Trophoblast cell (in vitro differentiated cells and primary cell): ENCODE measurements at regions not wholly inside any gene's neighbourhood (a gene's known extent, or its start where the extent isn't known, plus 50 kb on each side); places are given as distances from the start of the nearest gene placed in this dataset.

Experiments used
- DNase-seq, 2 donors: peaks; one replicate each; pipeline ENCODE4 v3.0.0-alpha.2; 2016
- H2AFZ ChIP-seq: 2 replicates; pipeline ENCODE4 v1.6.1; 2013; ENCODE audit warnings: low read length, moderate library complexity, mild to moderate bottlenecking; ENCODE audit not compliant: insufficient read depth, poor library complexity
- H2AK5ac ChIP-seq: 2 replicates; pipeline ENCODE4 v1.6.1; 2013; ENCODE audit warnings: mild to moderate bottlenecking, low read length
- H2BK120ac ChIP-seq: 2 replicates; pipeline ENCODE4 v1.6.1; 2013; ENCODE audit warnings: low read length, mild to moderate bottlenecking, moderate library complexity; ENCODE audit not compliant: insufficient read depth, poor library complexity
- H2BK12ac ChIP-seq: 2 replicates; pipeline ENCODE4 v1.6.1; 2013; ENCODE audit warnings: mild to moderate bottlenecking, low read length, moderate library complexity
- H2BK5ac ChIP-seq: 2 replicates; pipeline ENCODE4 v1.6.1; 2013; ENCODE audit warnings: low read length, low read depth, moderate library complexity, mild to moderate bottlenecking; ENCODE audit not compliant: poor library complexity
- H3K14ac ChIP-seq: 2 replicates; pipeline ENCODE4 v1.6.1; 2013; ENCODE audit warnings: mild to moderate bottlenecking, low read length
- H3K18ac ChIP-seq: 2 replicates; pipeline ENCODE4 v1.6.1; 2013; ENCODE audit warnings: mild to moderate bottlenecking, low read length
- H3K23ac ChIP-seq: 2 replicates; pipeline ENCODE4 v1.6.1; 2013; ENCODE audit warnings: low read length
- H3K27ac ChIP-seq: 2 replicates; pipeline ENCODE4 v1.5.1; 2013; ENCODE audit warnings: low read depth, mild to moderate bottlenecking, inconsistent platforms, low read length, moderate library complexity
- H3K27me3 ChIP-seq: 2 replicates; pipeline ENCODE4 v1.6.1; 2013; ENCODE audit warnings: inconsistent platforms, mild to moderate bottlenecking, low read length, moderate library complexity; ENCODE audit not compliant: insufficient read depth
- H3K36me3 ChIP-seq, 2 experiments: 1 replicate in 1 of 2; 2 replicates in 1 of 2; pipeline ENCODE4 v1.6.1; 2013; ENCODE audit warnings: low read length in 2 of 2, mild to moderate bottlenecking in 2 of 2, moderate library complexity in 1 of 2; ENCODE audit not compliant: insufficient read depth in 2 of 2, control insufficient read depth in 1 of 2
- H3K4ac ChIP-seq: 2 replicates; pipeline ENCODE4 v1.6.1; 2013; ENCODE audit warnings: low read depth, mild to moderate bottlenecking, low read length, moderate library complexity
- H3K4me1 ChIP-seq, 2 experiments: 1 replicate in 1 of 2; 2 replicates in 1 of 2; pipeline ENCODE4 v1.6.1; 2013; ENCODE audit warnings: low read length in 2 of 2, mild to moderate bottlenecking in 2 of 2, moderate library complexity in 1 of 2; ENCODE audit not compliant: insufficient read depth in 2 of 2, control insufficient read depth in 1 of 2
- H3K4me2 ChIP-seq: 2 replicates; pipeline ENCODE4 v1.6.1; 2013; ENCODE audit warnings: inconsistent platforms, mild to moderate bottlenecking, low read length, moderate library complexity
- H3K4me3 ChIP-seq: 2 replicates; pipeline ENCODE4 v1.5.1; 2013; ENCODE audit warnings: mild to moderate bottlenecking, low read depth, low read length, inconsistent platforms
- H3K79me1 ChIP-seq: one replicate; pipeline ENCODE4 v1.6.1; 2013; ENCODE audit warnings: low read length
- H3K79me2 ChIP-seq: 2 replicates; pipeline ENCODE4 v1.6.1; 2013; ENCODE audit warnings: low read length, mild to moderate bottlenecking; ENCODE audit not compliant: control insufficient read depth, insufficient read depth, poor library complexity
- H3K9ac ChIP-seq: 2 replicates; pipeline ENCODE4 v1.6.1; 2013; ENCODE audit warnings: mild to moderate bottlenecking, low read length
- H3K9me3 ChIP-seq: 2 replicates; pipeline ENCODE4 v1.6.1; 2013; ENCODE audit warnings: low read depth, mild to moderate bottlenecking, control low read depth, inconsistent platforms, low read length; ENCODE audit not compliant: insufficient read depth
- H4K12ac ChIP-seq: 2 replicates; pipeline ENCODE4 v1.6.1; 2013; ENCODE audit warnings: low read depth, mild to moderate bottlenecking, low read length, moderate library complexity
- H4K8ac ChIP-seq: 2 replicates; pipeline ENCODE4 v1.6.1; 2013; ENCODE audit warnings: low read depth, mild to moderate bottlenecking, low read length, moderate library complexity
- H4K91ac ChIP-seq: one replicate; pipeline ENCODE4 v1.6.1; 2013; ENCODE audit warnings: low read depth, mild to moderate bottlenecking, low read length, moderate library complexity
- WGBS: extraction: QIAGEN DNeasy Blood & Tissue Kit; methylation state at CpG from one replicate; pipeline ENCODE4 v1.1.7; 2013; ENCODE audit warnings: missing lambda C conversion rate; ENCODE audit not compliant: insufficient read length, insufficient coverage; ENCODE audit errors: extremely low coverage; 5-methylcytosine and 5-hydroxymethylcytosine counted together

- WGBS: no CpG with 5 or more reads among the region's 4 CpGs
Measured at GRCh38 chr14:46734286-46734685, 82.7 kb upstream of the RPL10L start.

GRCh38 chr14:46717211-46717610 lies 65.6 kb upstream of the RPL10L start:
- Histone ChIP-seq H2AFZ (no peak overlapping the region), H2BK12ac (no peak overlapping the region), H2BK120ac (no peak overlapping the region), H3K23ac (no peak overlapping the region), H3K4me2 (no peak overlapping the region), H3K4ac (no peak overlapping the region), H3K79me1 (no peaks in the 10 kb centered on the region), H3K18ac (no peak overlapping the region), H4K8ac (no peak overlapping the region), H3K36me3 (no peaks in the 10 kb centered on the region), H3K27me3 (no peaks in the 10 kb centered on the region), H3K9me3 (no peaks in the 10 kb centered on the region), H3K4me1 (no peaks in the 10 kb centered on the region), H3K27ac (no peak overlapping the region), H2AK5ac (no peak overlapping the region), H3K14ac (no peak overlapping the region), H3K4me3 (no peak overlapping the region), H4K12ac (no peak overlapping the region), H3K9ac (no peak overlapping the region), H3K79me2 (no peaks in the 10 kb centered on the region), H2BK5ac (no peak overlapping the region), H4K91ac (no peak overlapping the region)
- no CpG with 5 or more reads among the region's 3 CpGs for WGBS
- no peak for DNase-seq

More at GRCh38 chr14:46734286-46734685, 82.7 kb upstream of the RPL10L start:
- Histone ChIP-seq H3K9me3 (no peaks in the 10 kb centered on the region), H3K27me3 (no peaks in the 10 kb centered on the region), H2BK12ac (no peak overlapping the region), H2BK5ac (no peak overlapping the region), H3K14ac (no peak overlapping the region), H2AFZ (no peak overlapping the region), H3K79me2 (no peaks in the 10 kb centered on the region), H3K36me3 (no peaks in the 10 kb centered on the region), H4K8ac (no peak overlapping the region), H3K79me1 (no peaks in the 10 kb centered on the region), H2BK120ac (no peak overlapping the region), H3K18ac (no peak overlapping the region), H4K91ac (no peak overlapping the region), H3K27ac (no peak overlapping the region), H3K4me3 (no peak overlapping the region), H3K4me2 (no peak overlapping the region), H3K4ac (no peak overlapping the region), H4K12ac (no peak overlapping the region), H3K4me1 (no peaks in the 10 kb centered on the region), H2AK5ac (no peak overlapping the region), H3K23ac (no peak overlapping the region), H3K9ac (no peak overlapping the region)
- DNase-seq: no peak
